Nephron progenitor cell (in vitro differentiated cells): ENCODE measurements at regions not wholly inside any gene's neighbourhood (a gene's known extent, or its start where the extent isn't known, plus 50 kb on each side); places are given as distances from the start of the nearest gene placed in this dataset.

Experiments used
- DNase-seq: peaks from one replicate; pipeline ENCODE4 v3.0.0; 2021
- H3K27ac Mint-ChIP-seq: 2 replicates; pipeline ENCODE4 v1.8.0; 2021; ENCODE audit warnings: mild to moderate bottlenecking, moderate library complexity, mixed read lengths
- H3K27me3 Mint-ChIP-seq: 2 replicates; pipeline ENCODE4 v1.8.0; 2021; ENCODE audit warnings: mild to moderate bottlenecking, low read depth, mixed read lengths; ENCODE audit not compliant: poor library complexity
- H3K36me3 Mint-ChIP-seq: 2 replicates; pipeline ENCODE4 v1.8.0; 2021; ENCODE audit warnings: low read depth, mixed read lengths
- H3K4me1 Mint-ChIP-seq: 2 replicates; pipeline ENCODE4 v1.8.0; 2021; ENCODE audit warnings: mixed read lengths
- H3K4me3 Mint-ChIP-seq: 2 replicates; pipeline ENCODE4 v1.8.0; 2021; ENCODE audit warnings: mild to moderate bottlenecking, moderate library complexity, mixed read lengths
- H3K9me3 Mint-ChIP-seq: 2 replicates; pipeline ENCODE4 v1.8.0; 2021; ENCODE audit warnings: mild to moderate bottlenecking, moderate library complexity, mixed read lengths
- TF ChIP-seq, protein P1 (sequence below): fragments of 200-600 bp; sonication (generic); IDR thresholded peaks from 2 replicates; pipeline ENCODE4 v1.5.0; 2021; ENCODE audit warnings: antibody characterized with exemption

DNA sequence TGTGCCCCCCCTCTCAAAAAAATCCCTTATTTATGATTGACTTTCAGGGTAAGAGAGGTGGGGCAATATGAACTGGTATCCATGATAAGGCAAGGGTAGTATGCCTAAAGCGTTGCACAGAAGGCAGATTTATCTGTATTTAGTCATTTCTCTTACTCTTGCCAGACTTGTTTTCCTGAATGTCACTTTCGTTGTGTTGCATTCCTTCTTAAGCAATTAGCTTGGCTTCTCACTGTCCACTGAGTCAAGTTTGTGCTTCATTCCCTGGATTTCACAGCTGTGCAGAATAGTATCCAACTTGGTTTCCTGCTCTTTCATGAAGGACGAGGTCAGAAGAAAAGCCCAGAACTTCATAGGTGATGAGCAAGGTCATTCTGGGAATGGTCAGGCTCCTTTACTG, 301.5 kb upstream of the ACTBL2 start:
- Mint-ChIP-seq H3K9me3 (no peaks in the 10 kb centered on the region), H3K4me3 (no peak overlapping the region)

DNA sequence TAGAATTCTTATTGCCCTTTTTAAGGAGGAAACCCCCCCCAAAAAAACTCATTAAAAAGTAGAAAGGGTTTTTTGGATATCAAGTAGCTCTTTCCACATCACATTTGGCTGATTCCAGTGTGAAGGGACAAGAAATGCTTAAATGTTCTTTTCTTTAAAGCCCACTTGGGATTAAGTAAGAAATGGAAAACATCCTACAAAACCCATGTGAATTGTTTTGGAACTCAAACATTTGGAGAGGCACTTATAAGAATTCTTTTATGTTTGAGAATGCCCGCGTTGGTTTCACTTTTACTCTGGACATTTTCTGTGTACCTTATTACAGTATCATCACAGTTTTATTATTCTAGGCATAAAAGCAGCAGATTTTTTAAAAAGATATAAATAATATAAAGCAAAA, 301.1 kb upstream of the ACTBL2 start:
- H3K4me3 Mint-ChIP-seq, result no peak overlapping the region
- H3K9me3 Mint-ChIP-seq, result no peaks in the 10 kb centered on the region
- H3K27me3 Mint-ChIP-seq, result peaks cover 2% of the 10 kb centered on the region
- H3K4me1 Mint-ChIP-seq, result peaks cover 22% of the 10 kb centered on the region
- no peak overlapping the region for H3K27ac Mint-ChIP-seq
- H3K36me3 Mint-ChIP-seq, result no peaks in the 10 kb centered on the region
- TF ChIP-seq, protein P1, sequence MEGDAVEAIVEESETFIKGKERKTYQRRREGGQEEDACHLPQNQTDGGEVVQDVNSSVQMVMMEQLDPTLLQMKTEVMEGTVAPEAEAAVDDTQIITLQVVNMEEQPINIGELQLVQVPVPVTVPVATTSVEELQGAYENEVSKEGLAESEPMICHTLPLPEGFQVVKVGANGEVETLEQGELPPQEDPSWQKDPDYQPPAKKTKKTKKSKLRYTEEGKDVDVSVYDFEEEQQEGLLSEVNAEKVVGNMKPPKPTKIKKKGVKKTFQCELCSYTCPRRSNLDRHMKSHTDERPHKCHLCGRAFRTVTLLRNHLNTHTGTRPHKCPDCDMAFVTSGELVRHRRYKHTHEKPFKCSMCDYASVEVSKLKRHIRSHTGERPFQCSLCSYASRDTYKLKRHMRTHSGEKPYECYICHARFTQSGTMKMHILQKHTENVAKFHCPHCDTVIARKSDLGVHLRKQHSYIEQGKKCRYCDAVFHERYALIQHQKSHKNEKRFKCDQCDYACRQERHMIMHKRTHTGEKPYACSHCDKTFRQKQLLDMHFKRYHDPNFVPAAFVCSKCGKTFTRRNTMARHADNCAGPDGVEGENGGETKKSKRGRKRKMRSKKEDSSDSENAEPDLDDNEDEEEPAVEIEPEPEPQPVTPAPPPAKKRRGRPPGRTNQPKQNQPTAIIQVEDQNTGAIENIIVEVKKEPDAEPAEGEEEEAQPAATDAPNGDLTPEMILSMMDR, result no peak
- DNase-seq, result no peak

More for the DNA sequence above, 301.5 kb upstream of the ACTBL2 start:
- TF ChIP-seq, protein P1, result no peak
- H3K27ac Mint-ChIP-seq, result no peak overlapping the region
- H3K27me3 Mint-ChIP-seq, result peaks cover 2% of the 10 kb centered on the region
- H3K4me1 Mint-ChIP-seq, result peaks cover 18% of the 10 kb centered on the region
- DNase-seq, result no peak
- H3K36me3 Mint-ChIP-seq, result no peaks in the 10 kb centered on the region

DNA sequence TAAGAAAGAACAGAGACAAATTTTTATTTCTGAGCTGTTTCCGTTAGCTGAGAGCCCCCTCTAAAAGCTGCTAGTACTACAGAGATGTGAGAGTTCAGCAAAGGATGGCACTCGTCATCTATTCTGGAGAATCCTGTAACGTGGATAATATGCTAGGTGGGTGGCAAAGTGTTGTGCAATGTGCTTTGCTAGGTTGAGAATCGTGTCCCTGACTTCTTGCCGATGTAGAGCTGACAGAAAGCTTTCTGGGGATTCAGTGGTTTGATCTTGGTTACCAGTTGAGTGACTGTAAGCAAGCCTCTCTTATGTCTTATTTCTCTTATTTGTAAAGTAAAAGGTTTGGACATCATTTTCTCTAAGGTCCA, 298.3 kb upstream of the ACTBL2 start:
- DNase-seq, result no peak
- Mint-ChIP-seq H3K27me3 (no peaks in the 10 kb centered on the region), H3K4me3 (no peak overlapping the region), H3K36me3 (no peaks in the 10 kb centered on the region), H3K4me1 (peaks cover 37% of the 10 kb centered on the region), H3K9me3 (no peaks in the 10 kb centered on the region), H3K27ac (no peak overlapping the region)
- TF ChIP-seq, protein P1, result no peak

DNA sequence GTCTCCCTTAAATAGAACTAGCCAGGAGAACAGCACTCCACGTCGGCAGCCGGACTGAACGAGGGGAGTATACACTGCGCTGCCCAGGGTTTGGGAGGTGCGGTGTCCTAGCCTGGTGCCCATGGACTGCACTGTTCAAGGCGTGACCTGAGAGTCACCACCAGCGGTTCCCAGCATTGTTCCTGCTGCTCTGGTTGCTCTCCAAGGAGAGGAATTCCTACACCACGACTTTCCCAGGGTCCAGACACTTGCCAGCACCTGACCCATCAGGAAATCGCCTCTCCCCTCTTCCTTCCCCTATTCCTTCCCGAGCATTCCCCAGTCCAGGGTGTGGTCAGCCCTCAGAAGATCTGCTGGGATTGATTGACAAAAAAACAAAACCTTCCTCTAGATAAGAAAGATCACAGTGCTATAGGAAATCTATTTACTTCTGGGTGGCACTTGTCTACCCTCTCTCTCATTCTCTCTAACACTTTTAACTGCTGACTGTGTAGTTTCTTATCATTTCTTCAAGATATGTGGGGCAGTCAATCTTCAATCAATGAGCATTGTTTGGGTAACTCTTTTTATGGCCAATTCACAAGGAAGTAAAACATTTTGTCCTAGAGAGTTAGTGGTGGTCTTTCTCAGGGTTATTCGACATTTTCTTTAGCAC, 297.8 kb upstream of the ACTBL2 start:
- no peak for DNase-seq
- Mint-ChIP-seq H3K9me3 (no peaks in the 10 kb centered on the region), H3K4me1 (peaks cover 38% of the 10 kb centered on the region), H3K36me3 (no peaks in the 10 kb centered on the region), H3K27ac (no peak overlapping the region), H3K27me3 (no peaks in the 10 kb centered on the region), H3K4me3 (no peak overlapping the region)
- TF ChIP-seq, protein P1, result no peak

DNA sequence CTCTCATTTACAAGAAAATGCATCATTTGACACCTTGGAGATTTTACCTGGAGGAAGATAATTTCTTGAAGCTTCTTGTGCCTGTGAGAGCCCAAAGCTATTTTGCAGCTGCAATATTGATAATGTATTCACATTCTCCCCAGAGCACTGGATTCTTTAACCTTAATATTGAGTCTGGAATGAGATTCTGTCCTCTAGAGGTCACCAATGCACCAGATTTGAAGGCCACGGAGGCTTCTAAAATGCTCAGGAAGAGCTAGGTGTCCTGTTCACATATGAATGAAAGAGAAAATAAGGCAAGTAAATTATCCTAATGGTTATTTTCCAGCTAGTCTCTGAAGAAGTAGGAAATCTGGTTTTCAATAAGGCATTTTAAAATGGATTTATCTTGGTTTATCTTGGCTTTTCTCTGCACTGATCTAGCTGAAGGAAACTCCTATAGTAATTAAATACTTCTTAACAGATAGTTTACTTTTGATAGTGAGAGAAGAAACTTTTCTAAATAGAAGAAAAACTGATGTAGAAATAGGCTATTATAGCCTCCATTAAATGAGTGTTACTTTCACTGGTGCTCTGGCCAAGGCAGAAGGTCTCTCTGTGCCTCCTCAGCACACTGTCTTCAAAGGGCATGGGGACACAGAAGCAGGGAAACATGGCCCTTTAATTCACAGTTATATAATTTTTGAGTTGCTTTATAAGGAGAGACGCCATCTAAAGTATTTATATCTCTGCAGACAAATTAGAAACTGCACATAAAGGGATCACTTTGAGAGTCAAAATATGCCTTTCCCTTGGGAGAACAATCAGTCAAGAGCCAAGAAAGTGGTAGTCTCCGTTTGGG, 297.0 kb upstream of the ACTBL2 start:
- no peak overlapping the region for H3K27ac Mint-ChIP-seq
- H3K36me3 Mint-ChIP-seq, result no peaks in the 10 kb centered on the region
- H3K4me3 Mint-ChIP-seq, result no peak overlapping the region
- TF ChIP-seq, protein P1, result peak; percentile 65
- H3K4me1 Mint-ChIP-seq, result peaks cover 38% of the 10 kb centered on the region
- no peaks in the 10 kb centered on the region for H3K27me3 Mint-ChIP-seq
- peak; percentile 47 for DNase-seq
- no peaks in the 10 kb centered on the region for H3K9me3 Mint-ChIP-seq
